Right renal pelvis (tissue), 4 donors: ENCODE measurements at regions not wholly inside any gene's neighbourhood (a gene's known extent, or its start where the extent isn't known, plus 50 kb on each side); places are given as distances from the start of the nearest gene placed in this dataset.
"Not testable (repeated sequence)": the region's sequence is repeated elsewhere in the genome, so short reads cannot be mapped to it uniquely, and the experiment has no call there.

Experiments used
- DNase-seq, 4 donors: peaks; one replicate each; pipeline ENCODE4 v3.0.0-alpha.2; 2013; ENCODE audit warnings: low read depth in 4 of 4, low spot score in 3 of 4, missing footprints in 1 of 4

DNA sequence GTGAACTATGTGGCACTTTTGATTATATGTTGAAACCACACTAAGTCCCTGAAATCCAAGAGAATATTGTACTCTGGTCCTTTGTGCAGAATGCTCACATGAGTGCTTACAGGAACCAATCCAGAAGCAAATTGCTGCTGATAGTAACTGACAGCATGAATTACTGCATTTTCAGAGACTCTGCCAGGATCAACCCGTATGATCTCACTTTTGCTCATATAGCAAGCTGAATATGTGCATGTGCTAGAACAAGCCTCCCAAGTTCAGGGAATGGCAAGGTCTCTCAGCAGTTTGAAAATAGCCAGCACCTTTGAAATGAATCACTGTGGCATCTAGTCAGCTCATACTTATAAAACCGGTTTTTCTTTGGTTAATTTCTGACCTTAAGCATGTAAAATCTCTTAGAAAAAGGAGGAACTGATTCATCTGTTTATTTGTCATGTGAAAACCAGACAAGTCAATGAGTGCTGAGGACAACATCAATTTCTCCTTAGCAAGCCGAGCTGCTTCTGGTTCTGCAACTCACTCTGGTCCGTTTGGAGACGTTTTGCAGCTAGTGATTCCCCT lies 215.7 kb upstream of the ELL2 start:
- no peak for DNase-seq

DNA sequence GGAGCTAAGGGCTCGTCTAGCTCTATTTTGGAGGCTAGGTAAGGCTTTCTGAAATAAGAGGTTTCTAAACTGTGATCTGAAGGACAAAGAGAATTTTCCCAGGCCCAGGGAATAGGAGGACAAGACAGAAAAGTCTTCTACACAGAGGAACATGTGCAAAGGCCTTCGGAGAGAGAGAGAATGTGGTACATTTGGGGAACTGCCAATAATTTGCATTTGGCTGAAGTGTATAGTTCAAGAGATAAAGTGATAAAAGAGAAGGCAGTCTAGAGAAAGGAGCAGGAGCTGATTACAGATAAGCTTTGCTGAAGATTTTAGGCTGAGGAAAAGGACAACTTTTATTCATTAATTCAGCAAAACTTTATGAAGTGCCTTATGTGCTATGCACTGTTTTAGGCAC lies 214.4 kb upstream of the ELL2 start:
- no peak for DNase-seq

DNA sequence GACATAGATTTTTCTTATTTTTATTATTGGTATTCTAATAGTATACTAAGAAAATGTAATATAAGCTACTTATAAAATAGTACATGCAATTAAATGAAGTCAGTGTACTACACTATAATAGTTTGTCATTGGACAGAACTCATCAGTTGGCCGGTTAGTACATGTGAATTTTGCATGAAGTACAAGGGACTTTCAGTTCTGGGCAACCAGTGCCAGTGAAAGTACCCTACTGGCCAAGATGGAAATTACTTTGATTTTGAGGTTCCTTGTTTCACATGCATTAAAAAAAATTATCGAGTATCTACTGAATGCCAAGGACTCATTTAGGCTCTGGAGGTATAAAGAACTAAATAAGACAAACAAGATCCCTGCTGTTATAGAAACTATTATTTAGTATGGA lies 213.4 kb upstream of the ELL2 start:
- DNase-seq, result no peak

DNA sequence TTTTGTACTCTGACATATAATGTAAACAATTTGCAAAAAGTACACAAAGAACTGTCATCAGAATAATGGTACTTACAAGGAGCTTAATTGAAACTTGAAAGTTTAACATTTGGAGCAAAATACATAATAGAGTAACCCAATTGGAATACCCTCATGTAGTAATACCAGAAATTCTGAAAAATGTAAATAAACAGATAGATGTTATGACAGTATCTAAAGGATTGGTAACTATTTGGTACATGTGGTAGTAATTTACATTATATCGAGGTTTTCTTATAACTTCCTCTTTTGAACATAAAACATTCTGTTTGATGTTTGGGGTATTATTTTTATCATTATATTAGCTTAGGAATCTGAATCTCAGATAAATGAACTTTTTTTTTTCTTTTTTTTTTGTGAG lies 211.7 kb upstream of the ELL2 start:
- no peak for DNase-seq

DNA sequence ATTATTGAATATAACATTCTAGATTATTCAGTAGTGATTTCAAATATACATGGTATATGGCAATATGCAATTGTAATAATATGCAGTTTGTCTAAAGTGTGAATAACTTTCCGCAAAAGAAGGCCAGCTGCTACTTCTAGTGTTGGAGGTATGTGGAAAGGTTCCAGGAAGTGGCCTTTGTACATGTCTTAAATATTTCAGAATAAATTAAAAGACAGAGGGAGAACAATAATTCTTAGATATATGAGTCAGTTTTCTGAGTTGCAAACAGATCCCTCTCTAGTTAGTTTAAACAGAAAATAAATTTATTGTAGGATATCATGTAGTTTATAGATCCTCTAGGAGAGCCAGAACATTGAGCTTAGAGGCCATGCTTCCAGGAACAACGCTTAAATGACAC lies 210.8 kb upstream of the ELL2 start:
- DNase-seq, result peak in 1 of 4 donors; percentile 4

DNA sequence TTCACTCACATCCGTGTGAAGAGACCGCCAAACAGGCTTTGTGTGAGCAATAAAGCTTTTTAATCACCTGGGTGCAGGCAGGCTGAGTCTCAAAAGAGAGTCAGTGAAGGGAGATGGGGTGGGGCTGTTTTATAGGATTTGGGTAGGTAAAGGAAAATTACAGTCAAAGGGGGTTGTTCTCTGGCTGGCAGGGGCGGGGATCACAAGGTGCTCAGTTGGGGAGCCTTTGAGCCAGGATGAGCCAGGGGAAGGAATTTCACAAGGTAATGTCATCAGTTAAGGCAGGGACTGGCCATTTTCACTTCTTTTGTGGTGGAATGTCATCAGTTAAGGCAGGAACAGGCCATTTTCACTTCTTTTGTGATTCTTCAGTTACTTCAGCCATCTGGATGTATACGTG lies 210.3 kb upstream of the ELL2 start:
- DNase-seq, result not testable (repeated sequence)

DNA sequence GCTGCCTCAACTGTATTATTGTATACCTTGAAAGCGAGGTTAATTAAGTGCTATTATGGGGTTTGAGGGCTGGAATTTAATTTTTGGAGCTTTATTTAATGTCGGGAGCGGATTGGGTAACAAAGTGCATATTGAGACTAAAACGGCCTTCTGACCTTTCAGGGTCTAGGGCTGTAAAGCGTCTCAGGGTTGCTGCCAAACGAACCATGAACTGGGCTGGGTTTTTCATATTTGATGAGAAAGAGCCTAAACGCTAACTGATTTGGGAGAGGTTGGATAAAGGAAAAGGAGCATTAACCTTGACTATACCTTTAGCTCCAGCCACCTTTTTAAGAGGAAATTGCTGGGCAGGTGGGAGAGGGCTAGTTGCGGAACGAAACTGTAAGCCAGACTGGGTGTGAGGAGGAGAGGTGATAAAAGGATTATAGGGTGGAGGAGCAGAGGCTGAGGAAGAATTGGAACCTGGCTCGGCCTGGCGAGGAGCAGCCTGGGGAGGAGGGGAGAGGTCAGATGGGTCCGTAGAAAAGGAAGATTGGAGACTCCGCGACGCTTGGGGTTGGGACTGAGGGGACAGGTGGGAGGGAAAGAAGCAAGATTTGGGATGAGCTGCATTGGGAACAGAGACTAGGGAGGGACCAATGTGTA lies 209.0 kb upstream of the ELL2 start:
- not testable (repeated sequence) for DNase-seq

DNA sequence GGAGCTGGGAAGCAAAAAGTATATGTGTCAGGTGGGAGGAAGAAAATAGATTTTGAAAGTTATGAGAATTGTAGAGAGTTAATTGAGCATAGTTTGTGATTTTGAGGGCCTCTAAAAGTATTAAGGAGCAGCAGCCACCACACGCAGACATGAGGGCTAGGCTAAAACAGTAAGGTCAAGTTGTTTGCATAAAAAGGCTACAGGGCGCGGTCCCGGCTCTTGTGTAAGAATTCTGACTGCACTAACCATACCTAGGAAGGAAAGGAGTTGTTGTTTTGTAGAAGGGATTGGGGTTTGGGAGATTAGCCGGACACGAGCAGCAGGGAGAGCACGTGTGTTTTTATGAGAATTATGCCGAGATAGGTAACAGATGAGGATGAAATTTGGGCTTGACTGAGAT lies 207.2 kb upstream of the ELL2 start:
- not testable (repeated sequence) for DNase-seq

DNA sequence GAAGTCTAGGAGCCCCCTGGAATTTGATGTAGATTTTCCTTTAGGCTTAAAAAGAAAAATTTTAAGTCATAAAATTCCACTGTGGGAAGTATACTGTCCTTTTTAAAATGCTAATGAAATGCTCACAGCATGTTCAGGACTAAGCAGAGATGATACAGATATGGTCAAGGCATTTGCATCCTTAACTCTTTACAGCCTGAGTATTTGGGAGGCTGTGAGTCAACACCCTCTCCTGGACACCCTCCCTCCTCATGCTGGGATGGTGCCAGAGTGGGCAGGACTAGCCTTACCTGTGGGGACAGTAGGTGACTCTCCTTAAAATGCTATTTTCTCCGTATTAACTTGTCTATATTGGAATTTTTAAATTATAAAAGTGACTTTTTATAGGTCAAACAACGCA lies 197.4 kb upstream of the ELL2 start:
- DNase-seq, result no peak

DNA sequence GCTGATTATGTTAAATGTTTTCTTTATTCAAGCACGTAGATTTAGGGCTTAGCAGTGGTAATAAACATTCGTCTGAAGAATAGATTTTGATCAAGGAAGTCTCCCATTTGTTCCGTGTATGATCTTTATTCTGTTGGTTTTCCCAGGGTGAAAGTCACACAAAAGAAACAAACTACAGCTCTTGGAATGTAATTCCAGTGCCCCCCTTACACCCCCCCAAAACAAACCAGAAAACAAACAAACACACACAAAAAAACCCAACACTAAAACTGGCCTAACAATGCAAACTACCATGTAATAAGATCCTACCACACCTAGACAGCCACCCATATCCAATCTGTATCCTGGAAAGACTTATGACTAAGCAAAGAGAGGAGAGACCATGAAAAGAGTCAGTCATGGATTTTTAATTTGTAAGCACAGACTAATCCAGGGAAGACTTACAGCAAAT lies 196.2 kb upstream of the ELL2 start:
- no peak for DNase-seq

DNA sequence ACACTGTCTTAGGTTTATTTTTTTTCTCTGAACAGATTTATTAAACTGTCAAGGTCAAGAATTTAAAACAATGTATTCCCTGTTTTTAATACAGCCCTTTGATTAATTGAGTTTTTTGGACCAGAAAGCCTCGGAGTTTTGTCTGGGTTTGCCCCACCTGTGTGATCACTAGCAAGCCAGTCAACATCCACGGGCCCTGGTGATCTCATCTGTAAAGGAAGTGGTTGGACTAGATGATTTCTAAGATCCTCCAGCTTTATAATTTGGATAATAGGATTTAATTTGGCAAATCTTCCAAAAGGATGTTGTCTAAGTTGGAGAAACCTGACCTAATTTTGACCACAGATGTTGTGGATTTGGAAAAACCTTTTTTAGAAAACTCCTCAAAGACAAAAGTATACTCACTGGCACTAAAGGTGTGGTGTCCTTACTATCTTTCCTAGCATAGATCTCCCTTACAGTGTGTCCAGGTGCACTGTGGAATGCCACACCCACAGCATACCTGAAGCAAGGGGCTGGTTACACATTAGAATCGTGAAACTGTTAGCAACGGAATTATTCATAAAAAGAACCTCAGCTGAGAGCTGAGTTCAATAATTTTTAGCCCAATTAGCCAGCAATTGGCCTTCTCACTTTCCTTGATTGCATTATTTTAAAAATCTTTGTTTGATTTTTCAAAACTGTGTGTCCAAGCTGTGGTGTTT lies 195.6 kb upstream of the ELL2 start:
- no peak for DNase-seq

DNA sequence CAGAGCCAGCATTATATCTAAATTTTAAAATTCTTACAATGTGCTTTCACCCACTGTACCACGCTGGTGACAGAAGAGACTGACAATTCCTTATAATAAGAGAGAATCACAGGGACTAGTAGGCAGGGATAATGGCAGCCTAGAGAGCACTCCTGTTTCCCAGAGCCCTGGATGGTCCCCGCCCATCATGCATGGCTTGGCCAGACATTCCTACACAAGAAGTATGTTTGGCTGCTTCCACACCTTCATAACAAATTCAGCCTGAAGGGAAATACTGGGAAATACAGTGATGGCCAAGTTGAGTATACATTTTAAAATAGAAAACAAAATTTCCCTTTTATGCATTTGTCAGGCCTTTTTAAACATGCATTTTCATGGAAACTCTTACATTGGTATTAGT lies 193.5 kb upstream of the ELL2 start:
- no peak for DNase-seq

DNA sequence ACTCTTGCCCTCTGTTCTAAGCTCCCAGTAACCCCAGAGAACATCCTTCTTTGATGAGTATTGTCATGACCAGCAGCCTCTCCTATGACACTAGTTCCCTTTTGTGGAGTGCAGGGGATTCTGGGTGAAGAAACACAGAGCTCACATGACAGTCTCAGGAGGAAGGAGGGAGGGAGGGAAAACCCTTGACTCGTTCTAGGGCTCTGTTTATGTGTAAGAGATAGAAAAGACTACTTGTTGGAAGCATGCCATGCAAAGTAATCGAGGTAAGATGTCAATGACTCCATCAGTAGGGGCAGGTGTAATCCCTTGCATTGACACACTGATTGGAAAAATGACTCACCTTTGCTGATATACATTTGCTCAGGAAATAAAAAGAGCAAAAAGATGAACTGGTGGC lies 190.2 kb upstream of the ELL2 start:
- no peak for DNase-seq

DNA sequence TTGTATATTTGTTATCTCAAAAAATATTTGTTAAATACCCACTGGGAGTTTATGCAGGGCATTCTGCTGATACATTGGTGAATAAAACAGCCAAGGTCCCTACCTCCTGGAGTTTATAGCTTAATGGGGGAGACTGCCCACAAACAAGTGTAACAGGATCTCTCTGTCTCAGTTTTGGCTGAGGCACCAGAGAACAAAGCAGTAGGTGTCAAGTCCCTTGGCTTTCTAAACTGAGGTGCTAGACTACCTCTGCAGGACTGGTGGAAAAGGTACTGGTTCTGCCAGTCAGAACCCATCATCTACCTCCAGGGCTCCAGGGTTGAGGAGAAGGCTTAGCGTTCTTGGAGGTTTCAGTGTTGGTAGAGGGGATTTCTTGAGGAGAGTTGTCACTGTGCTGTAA lies 188.4 kb upstream of the ELL2 start:
- no peak for DNase-seq

DNA sequence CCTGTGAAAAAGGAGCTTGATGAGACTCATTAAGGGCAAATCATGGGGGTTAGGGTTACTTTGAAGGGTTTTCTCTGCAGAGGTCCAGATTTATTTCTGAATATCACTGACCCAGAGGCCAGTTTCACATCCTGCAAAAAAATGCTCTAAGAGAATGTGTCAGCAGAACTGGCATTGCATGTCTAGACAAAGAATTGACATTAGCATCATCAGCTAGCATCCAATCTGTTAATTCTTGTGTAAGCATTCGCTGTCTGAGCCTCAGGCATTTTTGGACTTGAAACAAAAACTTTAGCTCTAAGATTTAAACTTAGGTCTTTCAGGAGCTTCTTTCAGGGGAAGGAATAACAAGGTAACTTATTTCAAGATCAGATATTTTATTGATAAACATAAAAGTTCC lies 187.9 kb upstream of the ELL2 start:
- DNase-seq, result no peak

DNA sequence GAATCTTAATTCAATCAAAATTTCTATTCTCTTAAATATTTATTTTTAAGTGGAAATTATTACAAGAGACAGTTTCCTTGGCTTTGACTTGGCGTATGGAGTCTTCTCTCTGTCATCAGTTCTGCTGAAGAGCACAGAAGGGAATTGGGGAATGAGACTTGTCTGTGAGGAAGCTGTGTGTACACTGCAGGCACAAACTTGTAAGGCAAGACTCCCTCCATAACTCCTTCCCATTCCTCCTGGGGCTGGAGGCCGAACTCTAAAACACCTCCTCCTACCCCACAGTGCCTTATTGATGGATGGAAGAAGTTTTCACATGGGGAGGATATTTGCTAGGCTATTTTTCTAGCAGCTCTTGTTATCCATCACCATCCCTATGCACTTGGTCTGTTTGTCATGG lies 187.4 kb upstream of the ELL2 start:
- DNase-seq, result no peak

DNA sequence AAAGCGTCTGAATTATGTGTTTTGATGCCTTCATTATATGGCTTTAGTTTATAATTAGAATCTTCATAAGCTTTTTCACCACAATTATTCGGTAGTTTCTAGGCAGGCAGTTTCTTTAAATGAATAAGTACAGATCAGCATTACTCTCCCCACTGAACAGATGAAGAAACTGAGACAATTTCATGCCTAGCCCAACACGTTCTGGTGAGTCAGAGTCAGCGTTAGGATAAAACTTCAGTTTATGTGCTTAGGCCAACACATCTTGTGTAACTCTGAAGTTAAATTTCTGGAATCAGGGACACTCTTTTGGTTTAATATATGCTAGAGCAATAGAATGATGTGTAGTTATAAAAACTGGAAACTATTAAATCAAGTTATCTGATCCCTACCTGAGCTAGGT lies 186.7 kb upstream of the ELL2 start:
- no peak for DNase-seq

DNA sequence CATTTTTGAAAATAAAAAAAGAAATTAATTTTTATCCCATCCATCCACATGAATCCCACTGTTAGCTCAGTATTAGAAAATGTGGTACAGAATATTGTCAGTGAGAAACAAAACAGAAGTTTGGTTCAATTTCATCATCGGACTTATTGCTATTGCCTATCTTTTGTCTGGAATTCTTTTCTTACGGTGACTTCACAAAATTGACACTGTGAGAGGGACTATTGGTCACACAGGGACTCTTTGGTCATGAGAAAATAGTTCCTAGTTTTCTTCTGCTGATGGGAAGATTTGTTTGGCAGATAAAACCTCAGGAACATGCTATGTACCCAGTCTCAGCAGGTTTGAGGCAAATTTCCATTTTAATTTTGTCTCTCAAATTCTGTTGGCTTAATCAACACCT lies 186.2 kb upstream of the ELL2 start:
- no peak for DNase-seq

DNA sequence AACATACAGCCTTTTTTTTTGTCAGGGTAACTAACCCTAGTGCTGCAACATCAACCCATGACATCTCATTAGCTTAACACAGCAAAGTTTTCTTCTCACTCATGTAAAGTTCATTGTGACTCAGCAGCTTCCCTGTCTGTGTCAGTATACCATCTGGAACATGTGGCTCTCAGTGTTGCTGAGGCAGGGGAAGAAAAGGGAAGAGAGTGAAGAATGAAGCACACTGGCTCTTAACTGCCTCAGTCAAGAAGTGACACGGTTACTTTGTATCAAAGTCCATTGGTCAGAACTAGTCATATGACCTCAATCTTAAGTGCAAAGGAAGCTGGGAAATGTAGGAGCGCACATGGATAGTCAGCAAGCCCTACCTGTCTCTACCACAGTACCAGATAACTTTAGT lies 185.0 kb upstream of the ELL2 start:
- DNase-seq, result peak in 1 of 4 donors; percentile 15

DNA sequence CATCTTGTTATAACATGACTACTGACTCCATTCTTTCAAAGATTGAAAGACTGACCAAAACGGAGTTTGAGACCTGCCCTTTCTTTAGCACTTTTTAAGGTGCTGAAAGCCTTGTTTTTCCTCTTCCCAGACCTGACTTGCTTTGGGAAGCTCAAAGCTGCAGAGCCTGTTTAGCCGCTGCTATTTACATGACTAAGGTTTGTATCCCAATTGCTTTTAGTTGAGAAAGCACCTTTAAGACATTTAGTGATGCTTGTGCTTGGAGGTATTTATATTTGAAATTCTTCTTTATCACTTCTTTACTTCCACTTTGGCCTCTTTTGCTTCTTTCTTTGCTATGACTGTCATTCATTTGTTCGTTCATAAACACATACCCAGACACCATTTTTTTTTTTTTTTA lies 182.6 kb upstream of the ELL2 start:
- DNase-seq, result no peak

DNA sequence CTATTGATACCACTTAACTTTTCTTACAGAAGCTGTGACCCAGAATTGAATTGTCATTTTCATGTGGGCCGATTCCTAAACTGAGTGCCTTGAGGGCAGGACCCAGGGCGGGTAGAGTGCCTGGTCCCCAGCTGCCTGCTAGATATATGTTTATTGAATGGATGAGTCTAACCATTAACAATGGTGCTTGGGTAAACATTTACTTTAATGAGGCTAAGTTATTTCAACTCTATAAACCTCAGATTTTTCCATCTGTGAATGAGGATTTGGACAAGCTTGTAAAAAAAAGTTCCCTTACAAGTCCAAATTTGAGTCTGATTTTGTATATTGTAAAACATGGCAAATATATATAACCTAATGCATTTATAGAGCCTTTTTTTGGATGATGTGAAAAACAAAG lies 181.8 kb upstream of the ELL2 start:
- no peak for DNase-seq

DNA sequence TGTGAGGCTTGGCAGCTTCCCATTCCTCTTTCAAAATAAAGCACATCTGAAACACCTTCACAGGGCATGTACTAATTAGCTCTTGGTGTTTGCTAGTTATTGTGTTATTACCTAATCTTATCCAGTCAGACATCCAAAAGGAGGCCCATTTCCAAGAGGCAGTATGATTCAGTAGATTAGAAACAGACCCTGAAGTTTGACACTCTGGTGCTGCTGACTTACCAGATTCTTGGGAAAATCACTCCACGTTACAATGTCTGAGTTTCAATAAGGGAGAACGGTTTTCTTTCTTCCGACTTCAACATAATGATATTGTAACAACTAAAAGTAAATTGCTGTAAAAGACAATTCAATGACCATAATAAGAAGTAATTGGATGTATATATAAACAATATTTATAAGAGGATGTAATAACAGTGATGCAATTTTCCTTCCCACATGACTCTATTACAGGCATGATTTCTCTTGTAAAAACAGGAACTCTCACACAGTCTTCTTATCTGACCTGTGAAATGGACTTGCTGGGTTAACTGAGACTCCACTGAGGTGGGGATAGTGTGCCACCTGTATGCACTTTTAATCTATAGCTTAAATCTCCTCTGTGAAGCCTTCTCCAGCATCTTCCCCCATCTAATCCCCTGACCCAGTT lies 181.3 kb upstream of the ELL2 start:
- DNase-seq, result no peak
